ENCODE measurements at regions not wholly inside any gene's neighbourhood (a gene's known extent, or its start where the extent isn't known, plus 50 kb on each side); places are given as distances from the start of the nearest gene placed in this dataset.

GRCh38 chr4:166377578-166377977 is 504.5 kb downstream of the TLL1 start:
- no peak for TF ChIP-seq POLR2AphosphoS5 (IDR thresholded peaks at IDR 0.05)
- no peak for TF ChIP-seq CTCF (IDR thresholded peaks at IDR 0.05)
- no peak for TF ChIP-seq POLR2A (IDR thresholded peaks at IDR 0.05)
- Histone ChIP-seq H3K36me3 (no peaks in the 10 kb centered on the region), H3K4me3 (no peak overlapping the region), H3K9me3 (no peaks in the 10 kb centered on the region), H3K27ac (no peak overlapping the region), H3K27me3 (replicated peaks; ENCODE audit: insufficient read depth) (no peaks in the 10 kb centered on the region), H3K4me1 (replicated peaks) (no peaks in the 10 kb centered on the region)
- WGBS: 45% methylated on average over 1 of the region's 1 CpG
- no peak for DNase-seq (ENCODE audit: low spot score)
- intact Hi-C loops (cut with DNase I): no loop called here

GRCh38 chr4:166386491-166387360 is 513.7 kb downstream of the TLL1 start:
- H3K9me3 ChIP-seq: no peaks in the 10 kb centered on the region
- H3K4me3 ChIP-seq: no peak overlapping the region
- H3K27ac ChIP-seq: no peak overlapping the region
- H3K4me1 ChIP-seq (replicated peaks): no peaks in the 10 kb centered on the region
- intact Hi-C loops (cut with DNase I): no loop called here
- TF ChIP-seq CTCF (IDR thresholded peaks at IDR 0.05) (no peak), POLR2AphosphoS5 (IDR thresholded peaks at IDR 0.05) (no peak), POLR2A (IDR thresholded peaks at IDR 0.05) (no peak)
- no peak for DNase-seq (ENCODE audit: low spot score)
- H3K27me3 ChIP-seq (replicated peaks; ENCODE audit: insufficient read depth): no peaks in the 10 kb centered on the region
- no peaks in the 10 kb centered on the region for H3K36me3 ChIP-seq
- WGBS: 79% methylated on average over 6 of the region's 6 CpGs

- no peak overlapping the region for H3K27ac ChIP-seq
- no peak for DNase-seq (ENCODE audit: low spot score)
- no peaks in the 10 kb centered on the region for H3K36me3 ChIP-seq
- 51% methylated on average over 1 of the region's 1 CpG for WGBS
- no peaks in the 10 kb centered on the region for H3K4me1 ChIP-seq (replicated peaks)
- H3K9me3 ChIP-seq: no peaks in the 10 kb centered on the region
- intact Hi-C loops (cut with DNase I): no loop called here
- H3K27me3 ChIP-seq (replicated peaks; ENCODE audit: insufficient read depth): no peaks in the 10 kb centered on the region
- TF ChIP-seq POLR2AphosphoS5 (IDR thresholded peaks at IDR 0.05) (no peak), POLR2A (IDR thresholded peaks at IDR 0.05) (no peak), CTCF (IDR thresholded peaks at IDR 0.05) (no peak)
- no peak overlapping the region for H3K4me3 ChIP-seq
Observed at GRCh38 chr4:166391501-166391900, 518.5 kb downstream of the TLL1 start.

- Histone ChIP-seq H3K4me1 (replicated peaks) (no peaks in the 10 kb centered on the region), H3K9me3 (no peaks in the 10 kb centered on the region), H3K27me3 (replicated peaks; ENCODE audit: insufficient read depth) (no peaks in the 10 kb centered on the region), H3K27ac (no peak overlapping the region), H3K36me3 (no peaks in the 10 kb centered on the region), H3K4me3 (no peak overlapping the region)
- no peak for DNase-seq (ENCODE audit: low spot score)
- 58% methylated on average over 1 of the region's 1 CpG for WGBS
- intact Hi-C loops (cut with DNase I): no loop called here
- TF ChIP-seq POLR2AphosphoS5 (IDR thresholded peaks at IDR 0.05): no peak
- no peak for TF ChIP-seq CTCF (IDR thresholded peaks at IDR 0.05)
Observed at GRCh38 chr4:166399021-166399420, 526.0 kb downstream of the TLL1 start.

GRCh38 chr4:166400270-166400894 is 527.3 kb downstream of the TLL1 start:
- Histone ChIP-seq H3K27ac (no peak overlapping the region), H3K36me3 (no peaks in the 10 kb centered on the region), H3K4me3 (no peak overlapping the region), H3K4me1 (replicated peaks) (no peaks in the 10 kb centered on the region), H3K27me3 (replicated peaks; ENCODE audit: insufficient read depth) (no peaks in the 10 kb centered on the region), H3K9me3 (no peaks in the 10 kb centered on the region)
- TF ChIP-seq POLR2AphosphoS5 (IDR thresholded peaks at IDR 0.05) (no peak), POLR2A (IDR thresholded peaks at IDR 0.05) (no peak), CTCF (IDR thresholded peaks at IDR 0.05) (no peak)
- DNase-seq (ENCODE audit: low spot score): no peak
- intact Hi-C loops (cut with DNase I): no loop called here
- WGBS: 22% methylated on average over 5 of the region's 5 CpGs

Data from prostate gland (tissue), 2 donors.